Middle frontal gyrus (tissue), 1 donor: ENCODE measurements at regions not wholly inside any gene's neighbourhood (a gene's known extent, or its start where the extent isn't known, plus 50 kb on each side); places are given as distances from the start of the nearest gene placed in this dataset.

Experiments used
- DNase-seq: peaks from one replicate; pipeline ENCODE4 v3.0.0-alpha.2; 2015; ENCODE audit warnings: low spot score; ENCODE audit errors: extremely low spot score

- no peak for DNase-seq
Observed at GRCh38 chr7:67817481-67817880, 820.8 kb downstream of the TYW1 start.

- peak; percentile 40 for DNase-seq
Observed at GRCh38 chr7:67821116-67821515, 824.5 kb downstream of the TYW1 start.

- DNase-seq: no peak
Observed at GRCh38 chr7:67823345-67823744, 826.7 kb downstream of the TYW1 start.

GRCh38 chr7:67825356-67825755 lies 828.7 kb downstream of the TYW1 start:
- no peak for DNase-seq

GRCh38 chr7:67841896-67842295 lies 845.3 kb downstream of the TYW1 start:
- DNase-seq: no peak

GRCh38 chr7:67842571-67842970 lies 845.9 kb downstream of the TYW1 start:
- DNase-seq: no peak

- no peak for DNase-seq
Observed at GRCh38 chr7:67843001-67843565, 846.5 kb downstream of the TYW1 start.

GRCh38 chr7:67843615-67844014 lies 847.0 kb downstream of the TYW1 start:
- no peak for DNase-seq

- no peak for DNase-seq
Observed at GRCh38 chr7:67847092-67847787, 850.6 kb downstream of the TYW1 start.

GRCh38 chr7:67854221-67855178 lies 857.9 kb downstream of the TYW1 start:
- DNase-seq: peak; percentile 73

- DNase-seq: no peak
Observed at GRCh38 chr7:67855322-67855721, 858.7 kb downstream of the TYW1 start.

GRCh38 chr7:67856046-67856445 lies 859.4 kb downstream of the TYW1 start:
- DNase-seq: no peak

- DNase-seq: no peak
Observed at GRCh38 chr7:67857698-67858097, 861.1 kb downstream of the TYW1 start.

GRCh38 chr7:67858931-67859330 lies 862.3 kb downstream of the TYW1 start:
- DNase-seq: peak; percentile 6

GRCh38 chr7:67863911-67864310 lies 867.3 kb downstream of the TYW1 start:
- no peak for DNase-seq

- DNase-seq: no peak
Observed at GRCh38 chr7:67866054-67866453, 869.4 kb downstream of the TYW1 start.

GRCh38 chr7:67866812-67867211 lies 870.2 kb downstream of the TYW1 start:
- DNase-seq: no peak

- no peak for DNase-seq
Observed at GRCh38 chr7:67870396-67870795, 873.8 kb downstream of the TYW1 start.

- no peak for DNase-seq
Observed at GRCh38 chr7:67875558-67875957, 878.9 kb downstream of the TYW1 start.

- DNase-seq: no peak
Observed at GRCh38 chr7:67878808-67879207, 882.2 kb downstream of the TYW1 start.

GRCh38 chr7:67882843-67883242 lies 886.2 kb downstream of the TYW1 start:
- DNase-seq: no peak

- no peak for DNase-seq
Observed at GRCh38 chr7:67890316-67890715, 893.7 kb downstream of the TYW1 start.
